BJ (cell line): ENCODE measurements at regions not wholly inside any gene's neighbourhood (a gene's known extent, or its start where the extent isn't known, plus 50 kb on each side); places are given as distances from the start of the nearest gene placed in this dataset.

Experiments used
- CTCF ChIA-PET: fragments of 350-600 bp; formaldehyde crosslinking; extraction: SDS; loops from one replicate; lab custom pipeline; 2021; ENCODE audit warnings: antibody characterized with exemption, inconsistent platforms; lab: Yijun Ruan, JAX
- POLR2A ChIA-PET: fragments of 300-600 bp; sonication (Branson Sonifier 250); formaldehyde crosslinking; extraction: SDS; loops from one replicate; lab custom pipeline; 2021; ENCODE audit warnings: antibody characterized with exemption; lab: Charles Lee
- DNase-seq: peaks from one replicate; pipeline ENCODE4 v3.0.0-alpha.2; 2011; ENCODE audit warnings: low read depth
- H3K27me3 ChIP-seq: 2 replicates; pipeline ENCODE4 v1.6.0; 2011; ENCODE audit warnings: low read length; ENCODE audit not compliant: control insufficient read depth, insufficient read depth
- H3K36me3 ChIP-seq: 2 replicates; pipeline ENCODE4 v1.5.1; 2011; ENCODE audit warnings: low read length; ENCODE audit not compliant: control insufficient read depth, insufficient read depth
- H3K4me3 ChIP-seq: 2 replicates; pipeline ENCODE4 v1.5.1; 2011; ENCODE audit warnings: low read depth, mild to moderate bottlenecking, control low read depth, low read length
- CTCF ChIP-seq: IDR thresholded peaks from 2 replicates; pipeline ENCODE4 v1.5.1; 2011; ENCODE audit warnings: low read depth, mild to moderate bottlenecking, control low read depth, inconsistent platforms, low read length, moderate library complexity; ENCODE audit not compliant: insufficient read depth

DNA sequence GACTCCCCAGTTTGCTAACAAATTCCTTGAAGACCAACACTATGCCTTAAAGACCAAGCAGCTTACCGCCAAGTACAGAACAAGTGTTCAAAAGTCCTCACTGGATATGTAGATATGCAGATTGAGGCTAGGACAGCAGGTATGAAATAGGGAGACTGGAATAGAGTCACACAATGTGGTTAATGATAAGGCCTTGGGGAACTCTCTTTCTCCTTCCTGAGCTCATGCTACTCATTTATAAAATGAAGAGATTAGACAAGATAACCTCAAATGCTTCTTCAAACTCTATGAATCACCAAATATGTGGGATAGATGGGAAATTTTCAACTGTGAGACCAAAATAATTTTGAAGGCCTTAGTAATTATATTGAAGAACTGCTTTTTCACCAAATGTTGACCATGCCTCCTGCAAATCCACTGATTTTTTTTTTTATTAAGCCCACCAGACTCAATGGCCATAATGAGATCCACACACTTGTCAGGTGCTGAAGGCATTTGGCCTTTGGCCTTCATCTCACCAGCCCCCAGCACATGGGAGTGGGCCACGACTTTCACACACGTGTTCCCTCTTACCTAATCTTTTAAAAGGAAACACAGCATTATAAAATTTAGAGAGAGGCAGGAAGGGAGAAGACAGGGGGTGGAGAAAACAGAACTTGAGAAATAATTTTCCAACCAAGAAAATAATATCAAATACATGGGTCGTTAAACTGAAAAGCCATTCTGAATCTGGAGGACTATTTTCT, 181.5 kb downstream of the EN1 start:
- H3K36me3 ChIP-seq = no peaks in the 10 kb centered on the region
- DNase-seq = no peak
- H3K27me3 ChIP-seq = no peaks in the 10 kb centered on the region
- ChIA-PET CTCF (interaction anchor here (1.2 kb wide), 1 partner anchor 189 kb away, joined by 4 read pairs; no protein-coding TSS in a partner anchor), POLR2A (no interaction called here)
- no peak overlapping the region for H3K4me3 ChIP-seq
- TF ChIP-seq CTCF = no peak

DNA sequence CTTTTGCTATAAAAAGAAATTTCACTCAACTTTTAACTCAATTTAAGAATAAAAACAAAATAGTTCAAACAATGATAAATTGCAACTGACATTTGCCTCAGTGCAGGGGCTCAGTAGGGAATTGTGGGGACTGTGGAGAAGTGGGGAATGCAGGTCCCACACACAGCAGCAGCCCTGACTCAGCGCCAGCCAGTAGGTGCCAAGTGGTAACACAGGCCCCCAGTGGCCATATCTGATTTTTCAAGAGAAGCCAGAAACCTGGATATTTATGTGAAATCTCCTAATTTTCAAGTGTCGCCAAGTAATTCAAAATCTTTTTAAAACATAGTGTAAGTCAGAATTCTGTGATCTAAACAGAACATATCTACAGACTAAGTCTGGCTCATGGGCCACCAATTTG, 186.3 kb downstream of the EN1 start:
- POLR2A ChIA-PET = no interaction called here
- no peaks in the 10 kb centered on the region for H3K27me3 ChIP-seq
- no peaks in the 10 kb centered on the region for H3K36me3 ChIP-seq
- no peak for TF ChIP-seq CTCF
- H3K4me3 ChIP-seq = no peak overlapping the region
- CTCF ChIA-PET = no interaction called here
- no peak for DNase-seq

DNA sequence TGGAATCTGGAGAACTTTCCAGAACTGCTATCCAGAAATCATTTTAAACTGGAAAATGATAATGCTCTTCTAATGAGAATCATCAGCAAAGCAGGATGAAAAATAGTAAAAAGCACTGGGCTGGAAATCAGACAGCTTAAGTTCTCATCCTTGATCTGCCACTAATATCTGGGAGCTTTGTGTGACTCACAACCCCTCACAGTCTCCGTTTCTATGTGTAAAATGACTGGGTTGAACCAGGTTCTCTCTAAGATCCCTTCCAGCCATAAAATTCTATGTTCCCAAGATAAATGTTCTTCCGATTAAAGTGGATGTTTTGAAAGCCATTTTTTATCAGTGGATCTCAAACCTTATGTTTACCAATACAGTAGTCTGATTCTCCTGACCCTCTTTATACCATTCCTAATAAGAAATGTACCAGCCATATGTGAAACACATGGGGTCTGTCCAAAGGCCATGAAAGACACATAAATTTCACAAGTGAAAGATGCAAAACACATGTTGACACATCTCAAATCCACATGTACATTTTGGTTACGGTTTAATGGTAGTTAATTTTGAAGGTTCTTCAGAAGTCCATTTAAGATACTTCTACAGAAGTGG, 188.8 kb downstream of the EN1 start:
- ChIA-PET POLR2A (no interaction called here), CTCF (no interaction called here)
- Histone ChIP-seq H3K36me3 (no peaks in the 10 kb centered on the region), H3K4me3 (no peak overlapping the region), H3K27me3 (no peaks in the 10 kb centered on the region)
- DNase-seq = no peak
- TF ChIP-seq CTCF = no peak

DNA sequence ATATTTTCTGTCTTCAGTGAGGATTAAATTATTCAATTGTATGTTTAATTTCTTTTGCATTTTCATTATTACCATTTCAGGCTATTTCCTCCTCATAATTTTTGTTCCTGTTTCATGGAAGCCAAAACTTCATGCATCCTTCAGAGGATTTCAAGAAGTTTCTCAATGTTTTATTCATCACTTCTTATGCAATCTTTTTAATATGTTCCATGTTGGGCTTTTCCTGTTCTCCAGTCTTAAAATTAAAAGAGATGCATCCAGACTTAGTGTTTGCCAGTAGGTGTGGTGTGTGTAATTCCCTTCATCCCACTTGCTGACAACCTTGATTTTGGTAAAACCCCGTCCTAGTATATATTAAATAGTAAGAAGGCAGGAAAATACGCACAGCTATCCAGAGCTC, 190.0 kb downstream of the EN1 start:
- Histone ChIP-seq H3K36me3 (no peaks in the 10 kb centered on the region), H3K27me3 (no peaks in the 10 kb centered on the region), H3K4me3 (no peak overlapping the region)
- DNase-seq = no peak
- POLR2A ChIA-PET = no interaction called here
- TF ChIP-seq CTCF = no peak
- CTCF ChIA-PET = no interaction called here

GRCh38 chr2:118654945-118655344, 192.5 kb downstream of the EN1 start:
- ChIA-PET POLR2A (no interaction called here), CTCF (no interaction called here)
- Histone ChIP-seq H3K4me3 (no peak overlapping the region), H3K36me3 (no peaks in the 10 kb centered on the region), H3K27me3 (0 out of 2 replicates have a peak, but pooled peaks cover 2% of the 10 kb centered on the region)
- no peak for TF ChIP-seq CTCF
- no peak for DNase-seq
